Suppressor macrophage (primary cell): ENCODE measurements at regions not wholly inside any gene's neighbourhood (a gene's known extent, or its start where the extent isn't known, plus 50 kb on each side); places are given as distances from the start of the nearest gene placed in this dataset.

Experiments used
- DNase-seq, 4 experiments: peaks; one replicate each; pipeline ENCODE4 v3.0.0-alpha.2; 2020 to 2022

GRCh38 chr17:14882131-14882530, 383.0 kb downstream of the PMP22 start:
- DNase-seq, result no peak

DNA sequence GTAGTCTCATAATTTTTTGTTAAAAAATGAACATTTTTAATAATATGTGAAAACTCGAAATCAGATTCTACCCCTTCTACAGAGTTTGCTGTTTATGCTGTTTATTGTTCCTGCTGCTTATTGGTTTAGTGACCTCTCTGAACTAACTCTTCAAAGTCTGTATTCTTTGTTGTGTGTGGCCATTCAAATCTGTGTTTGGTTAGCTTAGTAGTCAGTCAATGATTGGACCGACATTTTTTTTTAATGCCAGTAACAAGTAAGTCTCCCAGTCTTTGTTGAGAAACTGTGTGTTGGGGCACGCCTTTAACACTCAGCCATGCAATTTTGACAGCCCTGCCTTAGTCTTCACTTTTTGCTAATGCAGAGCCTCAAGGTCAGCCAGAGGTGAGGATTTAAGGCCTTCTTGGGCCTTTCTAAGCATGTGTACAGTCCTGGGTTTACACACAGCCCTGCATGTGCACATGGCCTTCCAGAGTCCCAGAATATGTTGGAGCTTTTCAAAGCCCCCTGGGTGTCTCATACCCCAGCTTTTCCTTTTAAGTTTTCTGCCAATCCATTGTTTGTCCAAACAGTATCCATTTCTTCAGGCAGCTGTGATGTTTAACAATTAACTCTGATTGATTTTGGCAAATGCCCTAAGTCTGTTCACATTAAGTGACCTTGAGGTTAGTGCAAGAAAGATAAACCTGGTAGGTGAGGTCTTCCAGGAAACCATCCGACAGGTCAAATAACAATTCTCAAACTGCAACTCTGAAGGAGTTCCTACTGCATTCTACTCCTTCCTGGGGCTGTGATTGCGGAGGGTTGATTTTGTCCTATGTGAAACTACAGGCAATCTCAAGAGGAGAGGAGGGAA, 389.3 kb downstream of the PMP22 start:
- no peak for DNase-seq

DNA sequence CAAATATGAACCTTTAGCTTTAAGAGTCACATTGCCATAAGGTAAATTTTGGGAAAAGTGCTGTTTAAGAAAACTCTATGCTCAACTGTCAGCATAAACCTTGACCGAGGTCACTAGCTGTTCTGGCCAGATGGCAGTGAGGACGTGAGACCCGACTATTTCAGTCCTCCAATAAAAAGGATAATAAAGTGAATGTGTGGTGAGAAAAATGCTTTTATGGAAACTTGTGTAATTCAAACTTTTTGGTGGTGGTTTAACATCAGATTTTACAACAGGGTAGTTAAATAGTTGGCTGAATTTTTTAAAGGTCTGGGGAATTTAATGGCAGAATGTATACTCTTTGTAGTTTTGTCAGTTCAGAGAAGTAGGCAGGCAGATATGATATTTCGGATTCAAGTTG, 391.1 kb downstream of the PMP22 start:
- DNase-seq, result no peak

GRCh38 chr17:14873540-14873939, 391.6 kb downstream of the PMP22 start:
- no peak for DNase-seq

DNA sequence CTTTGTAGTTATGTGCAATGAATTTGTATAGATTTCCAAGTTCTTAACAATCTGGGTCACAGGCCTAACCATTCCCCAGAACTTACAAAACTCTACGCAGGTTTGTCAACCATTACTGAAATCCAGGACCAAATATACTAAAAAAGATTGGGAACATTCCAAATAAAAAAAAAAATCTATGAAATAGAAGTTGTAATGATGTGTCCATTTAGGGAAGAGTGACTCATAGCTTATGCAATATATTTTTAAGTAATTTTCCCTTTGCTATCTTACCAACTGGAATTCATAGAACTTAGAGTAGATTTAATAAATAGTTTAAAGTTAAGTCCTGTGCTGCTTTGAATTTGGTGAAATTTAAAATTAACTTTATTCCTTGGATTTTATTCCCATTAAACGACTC, 393.2 kb downstream of the PMP22 start:
- DNase-seq, result peak in 2 of 4 experiments; percentile 30 to 39

DNA sequence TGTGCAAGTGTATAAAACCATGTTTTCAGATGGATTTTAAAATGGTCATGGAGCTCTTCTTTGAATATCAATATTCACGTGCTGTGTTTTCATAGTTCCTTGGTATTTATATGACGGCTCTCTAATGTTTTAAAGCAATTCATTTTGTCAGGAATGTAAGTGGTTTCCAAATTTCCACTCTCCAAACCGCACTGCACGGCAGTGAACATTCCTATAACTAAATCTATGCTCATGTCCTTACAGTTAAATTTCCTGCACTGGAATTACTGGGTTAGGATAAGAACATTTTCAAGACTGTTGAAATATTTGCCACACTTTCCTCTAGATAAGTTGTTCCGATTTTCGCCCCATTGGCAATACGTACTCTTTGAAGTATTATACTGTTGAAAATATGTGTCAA, 398.9 kb downstream of the PMP22 start:
- DNase-seq, result no peak

GRCh38 chr17:14864127-14864526, 401.0 kb downstream of the PMP22 start:
- no peak for DNase-seq

- no peak for DNase-seq
These were observed 405.6 kb downstream of the PMP22 start for GRCh38 chr17:14859542-14859941.

GRCh38 chr17:14856176-14856575, 408.9 kb downstream of the PMP22 start:
- no peak for DNase-seq

- no peak for DNase-seq
These were observed 410.4 kb downstream of the PMP22 start for GRCh38 chr17:14854691-14855090.

- no peak for DNase-seq
These were observed 419.4 kb downstream of the PMP22 start for GRCh38 chr17:14845591-14846281.

GRCh38 chr17:14843086-14843795, 421.9 kb downstream of the PMP22 start:
- DNase-seq, result no peak

- no peak for DNase-seq
These were observed 424.4 kb downstream of the PMP22 start for GRCh38 chr17:14840616-14841231.

- DNase-seq, result no peak
These were observed 426.6 kb downstream of the PMP22 start for GRCh38 chr17:14838567-14838966.

DNA sequence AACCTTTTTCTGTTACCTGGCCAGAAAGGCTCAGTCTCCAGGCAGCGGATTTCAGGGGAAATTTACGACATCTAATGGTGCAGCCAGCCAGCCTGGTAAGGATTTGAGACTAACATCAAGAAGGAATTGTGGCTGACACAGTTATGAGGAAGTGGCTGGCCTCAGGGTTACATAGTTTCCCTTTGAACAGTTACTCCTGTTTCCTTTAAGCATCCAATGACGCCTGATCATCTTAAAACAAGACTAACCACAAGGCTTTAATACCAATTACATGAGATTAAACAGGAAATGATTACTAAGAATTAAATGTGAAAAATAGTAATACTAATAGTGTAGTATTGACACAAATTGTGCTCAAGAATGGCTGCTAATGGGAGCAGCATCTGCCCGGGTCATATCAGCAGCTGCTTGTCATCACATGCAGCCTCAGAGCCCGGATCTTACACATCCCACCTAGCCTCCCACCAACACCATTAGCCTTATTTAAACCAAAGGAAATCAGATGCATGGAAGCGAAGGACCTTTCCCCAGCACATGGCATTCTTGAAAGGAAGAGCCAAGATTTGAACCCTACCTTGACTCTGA, 431.8 kb downstream of the PMP22 start:
- DNase-seq, result peak in 3 of 4 experiments; percentile 11 to 43 (median 21)

DNA sequence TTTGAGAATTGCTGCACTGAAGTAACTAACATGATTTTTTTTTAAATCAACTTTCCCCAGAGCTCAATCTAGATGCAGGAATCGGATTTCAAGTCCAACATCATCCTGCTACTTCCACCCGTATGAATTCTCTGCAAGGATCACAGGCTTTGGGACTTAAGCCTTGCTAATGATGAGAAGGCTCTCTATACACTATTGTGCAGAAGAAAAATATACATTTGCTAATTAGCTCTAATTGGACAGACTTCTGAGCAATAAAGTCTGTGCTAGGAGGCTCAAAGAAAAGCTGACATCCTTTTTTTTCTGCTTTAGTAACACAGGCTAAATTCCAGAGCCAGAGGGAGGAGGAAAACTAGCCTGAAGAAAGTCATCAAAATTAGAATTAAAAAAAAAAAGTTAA, 433.6 kb downstream of the PMP22 start:
- DNase-seq, result no peak

DNA sequence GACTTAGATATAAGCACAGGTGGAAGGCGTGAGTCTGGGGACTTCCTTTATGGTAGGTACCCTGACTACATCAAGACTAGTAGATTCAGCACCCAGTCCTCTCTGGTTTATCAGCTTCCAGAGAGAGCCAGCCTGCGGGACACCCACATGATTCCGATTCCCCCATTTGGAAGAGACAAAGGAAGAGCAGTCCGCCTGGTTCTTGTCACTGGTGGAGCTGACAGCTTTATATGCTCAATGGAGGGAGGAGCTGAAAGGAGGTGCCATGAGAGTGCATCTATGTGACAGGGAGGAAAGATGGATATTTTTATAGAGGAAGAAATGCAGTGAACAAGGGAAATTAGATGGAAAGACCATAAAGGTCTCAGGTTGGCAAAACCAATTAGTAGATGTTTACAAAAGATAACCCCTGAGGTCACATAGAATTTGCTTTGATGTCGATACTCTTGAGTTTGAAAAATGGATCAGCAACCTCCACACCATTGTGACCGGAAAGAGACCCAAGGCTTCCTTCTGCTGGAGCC, 437.7 kb downstream of the PMP22 start:
- no peak for DNase-seq

DNA sequence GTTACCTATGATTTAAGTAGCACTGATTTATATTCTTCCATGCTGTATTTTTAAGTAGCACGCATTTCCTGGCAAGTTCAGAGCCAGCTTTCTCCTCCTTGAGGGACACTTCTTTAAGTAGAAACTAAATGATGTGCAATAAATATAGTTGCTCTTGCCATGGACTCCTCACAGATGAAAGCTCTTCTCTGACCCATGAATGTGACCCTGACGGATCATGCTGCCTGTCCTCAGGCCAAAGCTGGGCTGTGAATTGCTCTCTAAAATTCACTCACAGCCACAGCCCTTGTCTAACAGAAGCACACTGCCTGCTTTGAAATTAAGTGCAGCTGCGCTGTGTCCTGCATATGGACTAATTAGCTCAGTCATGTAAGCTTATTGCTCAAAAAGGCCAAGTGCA, 438.8 kb downstream of the PMP22 start:
- no peak for DNase-seq

DNA sequence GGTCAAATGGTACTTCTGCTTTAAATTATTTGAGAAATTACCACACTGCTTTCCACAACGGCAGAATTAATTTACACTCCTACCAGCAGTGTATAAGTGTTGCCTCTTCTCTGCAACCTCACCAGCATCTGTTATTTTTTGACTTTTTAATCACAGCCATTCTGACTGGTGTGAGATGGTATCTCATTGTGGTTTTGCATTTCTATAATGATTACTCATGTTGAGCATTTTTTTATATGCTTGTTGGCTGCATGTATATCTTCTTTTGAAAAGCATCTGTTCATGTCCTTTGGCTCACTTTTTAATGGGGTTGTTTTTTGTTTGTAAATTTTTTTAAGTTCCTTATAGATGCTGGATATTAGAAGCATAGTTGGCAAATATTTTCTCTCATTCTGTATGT, 446.7 kb downstream of the PMP22 start:
- DNase-seq, result no peak

DNA sequence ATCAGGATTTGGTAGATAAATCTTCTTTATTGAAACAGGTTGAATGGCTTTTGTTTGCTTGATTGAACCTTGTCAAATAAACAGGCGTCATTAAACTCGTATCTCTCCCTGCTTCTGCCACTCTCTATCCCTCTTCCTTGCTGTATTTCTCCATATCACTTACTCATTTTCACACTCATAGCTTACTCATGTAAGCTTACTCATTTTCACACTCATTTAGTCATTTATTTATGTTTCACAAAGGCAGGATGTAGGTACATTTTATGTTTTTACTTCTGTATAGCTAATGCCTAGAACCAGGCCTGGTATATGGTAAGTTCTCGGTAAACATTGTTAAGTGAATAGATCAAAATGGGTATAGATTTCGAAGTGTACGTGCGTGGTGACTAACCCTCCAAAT, 450.0 kb downstream of the PMP22 start:
- DNase-seq, result no peak

GRCh38 chr17:14813649-14814370, 451.3 kb downstream of the PMP22 start:
- peak; percentile 55 to 93 (median 74) for DNase-seq

DNA sequence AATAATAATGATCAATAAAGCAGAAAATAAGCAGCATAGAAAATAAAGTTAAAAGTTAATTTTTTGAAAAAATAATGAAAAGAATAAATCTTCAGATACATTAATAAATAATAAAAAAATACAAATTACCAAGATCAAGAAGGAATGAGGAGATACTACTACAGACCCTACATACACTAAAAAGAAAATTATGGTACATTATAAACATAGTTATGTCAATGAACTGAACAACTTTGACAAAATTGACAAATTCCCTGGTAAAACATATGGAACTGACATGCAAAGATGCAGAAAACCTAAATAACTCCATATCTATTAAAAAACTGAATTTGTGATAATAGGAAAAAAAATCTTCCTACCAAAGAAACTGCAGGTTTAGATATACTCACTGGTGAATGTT, 456.7 kb downstream of the PMP22 start:
- DNase-seq, result no peak
